Transverse colon (tissue), 4 donors: ENCODE measurements at regions not wholly inside any gene's neighbourhood (a gene's known extent, or its start where the extent isn't known, plus 50 kb on each side); places are given as distances from the start of the nearest gene placed in this dataset.

Source experiments
- DNase-seq: peaks from one replicate; pipeline ENCODE4 v3.0.0-alpha.2; 2019
- H3K27ac ChIP-seq, 4 donors: fragments of 200-600 bp; sonication (generic); 2 replicates each; pipeline ENCODE4 v1.5.1; 2016 to 2018; ENCODE audit warnings: inconsistent platforms in 4 of 4
- H3K27me3 ChIP-seq: fragments of 200-600 bp; sonication (generic); 2 replicates; pipeline ENCODE4 v1.5.1; 2017; ENCODE audit warnings: inconsistent platforms
- H3K36me3 ChIP-seq, 4 donors: fragments of 200-600 bp; sonication (generic); 2 replicates each; pipeline ENCODE4 v1.5.1; 2017 to 2019; ENCODE audit warnings: inconsistent platforms in 4 of 4
- H3K4me1 ChIP-seq, 4 donors: fragments of 200-600 bp; sonication (generic); 2 replicates each; pipeline ENCODE4 v1.5.1; 2017 to 2020; ENCODE audit warnings: inconsistent platforms in 4 of 4
- H3K4me3 ChIP-seq, 4 donors: fragments of 200-600 bp; sonication (generic); 1 replicate in 1 of 4; 2 replicates in 3 of 4; pipeline versions ENCODE4 v1.5.1 to v1.6.1; 2017 to 2019; ENCODE audit warnings: inconsistent platforms in 4 of 4
- H3K9me3 ChIP-seq, 2 donors: fragments of 200-600 bp; sonication (generic); 2 replicates each; pipeline ENCODE4 v1.5.1; 2017 to 2019; ENCODE audit warnings: inconsistent platforms in 2 of 2
- EP300 ChIP-seq: sonication (generic); formaldehyde crosslinking; IDR thresholded peaks from one replicate; pipeline ENCODE4 v1.6.1; 2017; ENCODE audit warnings: antibody characterized with exemption, low read depth
- POLR2A ChIP-seq: fragments of 450-650 bp; IDR thresholded peaks from one replicate; pipeline ENCODE4 v1.6.1; 2016; ENCODE audit warnings: antibody characterized with exemption, mild to moderate bottlenecking, moderate library complexity
- POLR2AphosphoS5 ChIP-seq, 3 donors: sonication (generic); formaldehyde crosslinking; IDR thresholded peaks; one replicate each; pipeline ENCODE4 v1.6.1; 2016; ENCODE audit warnings: antibody characterized with exemption in 3 of 3
- WGBS, 2 donors: methylation state at CpG; one replicate each; pipeline ENCODE4 v1.1.5; 2018; ENCODE audit warnings: low coverage in 1 of 2; 5-methylcytosine and 5-hydroxymethylcytosine counted together
- in situ Hi-C, 4 donors: fragments of 200-750 bp; cut with MboI; loops; one replicate each; pipeline versions ENCODE4 v1.15.0 to v1.15.1; 2017; ENCODE audit warnings: low sequenced_read_pairs in 3 of 4, low pct_ligation_motif_present in 1 of 4, low pct_unique_long_range_greater_than_20kb in 1 of 4
- intact Hi-C: fragments of 100-400 bp; cut with DNase I; formaldehyde crosslinking; loops from one replicate; pipeline ENCODE4 v1.15.1; 2023; ENCODE audit warnings: low total_unique reads
- TF ChIP-seq, protein P1 (sequence below), 5 experiments: fragments of 200-600 bp in 3 of 5; fragments of 450-650 bp in 2 of 5; sonication (generic) in 3 of 5; IDR thresholded peaks; 1 replicate in 2 of 5; 2 replicates in 3 of 5; pipeline ENCODE4 v1.5.1; 2016 to 2017; ENCODE audit warnings: antibody characterized with exemption in 5 of 5, inconsistent platforms in 3 of 5, mild to moderate bottlenecking in 2 of 5, moderate library complexity in 1 of 5

DNA sequence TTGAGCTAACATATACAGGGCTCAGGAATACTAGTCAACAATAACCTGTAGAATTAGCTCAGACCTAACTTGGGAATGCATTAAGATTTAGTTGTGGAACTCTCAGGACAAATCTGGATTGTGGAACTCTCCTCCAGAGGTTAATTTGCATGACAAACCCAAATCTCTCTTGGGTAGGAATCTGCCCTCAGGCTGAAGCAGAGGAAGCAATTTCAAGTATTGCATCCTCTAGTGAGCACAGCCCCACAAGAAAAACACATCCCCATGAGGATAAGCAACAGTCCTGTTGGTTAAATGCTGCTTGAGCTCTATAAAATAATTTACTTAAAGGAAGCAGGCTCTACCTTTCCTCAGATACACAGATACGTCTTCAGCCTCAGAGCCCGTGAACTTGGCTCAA, 170.9 kb upstream of the STXBP5 start:
- H3K27me3 ChIP-seq: no peaks in the 10 kb centered on the region
- intact Hi-C loops: no loop called here
- no peaks in the 10 kb centered on the region for H3K36me3 ChIP-seq
- DNase-seq: no peak
- no peaks in the 10 kb centered on the region for H3K9me3 ChIP-seq
- no peak overlapping the region for H3K4me3 ChIP-seq
- no peak overlapping the region for H3K27ac ChIP-seq
- H3K4me1 ChIP-seq: no peaks in the 10 kb centered on the region
- 53 to 80% methylated on average over 1 to 2 of the region's 2 CpGs for WGBS, 2 donors
- TF ChIP-seq POLR2A (no peak), EP300 (no peak), POLR2AphosphoS5 (IDR thresholded peaks at IDR 0.05) (no peak)
- TF ChIP-seq, protein P1, sequence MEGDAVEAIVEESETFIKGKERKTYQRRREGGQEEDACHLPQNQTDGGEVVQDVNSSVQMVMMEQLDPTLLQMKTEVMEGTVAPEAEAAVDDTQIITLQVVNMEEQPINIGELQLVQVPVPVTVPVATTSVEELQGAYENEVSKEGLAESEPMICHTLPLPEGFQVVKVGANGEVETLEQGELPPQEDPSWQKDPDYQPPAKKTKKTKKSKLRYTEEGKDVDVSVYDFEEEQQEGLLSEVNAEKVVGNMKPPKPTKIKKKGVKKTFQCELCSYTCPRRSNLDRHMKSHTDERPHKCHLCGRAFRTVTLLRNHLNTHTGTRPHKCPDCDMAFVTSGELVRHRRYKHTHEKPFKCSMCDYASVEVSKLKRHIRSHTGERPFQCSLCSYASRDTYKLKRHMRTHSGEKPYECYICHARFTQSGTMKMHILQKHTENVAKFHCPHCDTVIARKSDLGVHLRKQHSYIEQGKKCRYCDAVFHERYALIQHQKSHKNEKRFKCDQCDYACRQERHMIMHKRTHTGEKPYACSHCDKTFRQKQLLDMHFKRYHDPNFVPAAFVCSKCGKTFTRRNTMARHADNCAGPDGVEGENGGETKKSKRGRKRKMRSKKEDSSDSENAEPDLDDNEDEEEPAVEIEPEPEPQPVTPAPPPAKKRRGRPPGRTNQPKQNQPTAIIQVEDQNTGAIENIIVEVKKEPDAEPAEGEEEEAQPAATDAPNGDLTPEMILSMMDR (IDR thresholded peaks at IDR 0.05): no peak
- in situ Hi-C loops: no loop called here

DNA sequence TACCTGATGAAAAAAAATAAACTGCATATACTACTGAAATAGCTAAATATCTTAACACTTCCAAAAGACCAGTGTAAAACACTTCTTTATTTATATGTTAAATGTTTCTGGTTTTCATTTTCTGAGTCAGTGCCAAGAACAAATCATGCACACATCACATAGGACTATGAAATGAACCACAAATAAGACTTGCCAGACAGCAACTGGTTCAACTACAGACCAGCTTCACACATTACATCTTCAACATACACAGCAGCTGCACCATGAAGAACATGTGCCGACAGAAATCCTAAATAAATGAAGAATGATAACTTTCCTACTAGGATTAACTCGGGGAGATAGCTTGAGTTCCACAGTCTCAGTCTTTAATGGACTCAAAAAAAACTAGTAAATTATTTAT, 168.3 kb upstream of the STXBP5 start:
- H3K36me3 ChIP-seq: no peaks in the 10 kb centered on the region
- WGBS, 2 donors: 62 to 75% methylated on average over 2 of the region's 2 CpGs
- H3K27me3 ChIP-seq: no peaks in the 10 kb centered on the region
- no peak overlapping the region for H3K4me3 ChIP-seq
- H3K27ac ChIP-seq: no peak overlapping the region
- no peaks in the 10 kb centered on the region for H3K9me3 ChIP-seq
- in situ Hi-C loops (no loop called here), intact Hi-C loops (no loop called here)
- DNase-seq: no peak
- TF ChIP-seq POLR2AphosphoS5 (IDR thresholded peaks at IDR 0.05): no peak
- no peak for TF ChIP-seq EP300
- TF ChIP-seq, protein P1 (IDR thresholded peaks at IDR 0.05): no peak
- no peak for TF ChIP-seq POLR2A
- no peaks in the 10 kb centered on the region for H3K4me1 ChIP-seq

DNA sequence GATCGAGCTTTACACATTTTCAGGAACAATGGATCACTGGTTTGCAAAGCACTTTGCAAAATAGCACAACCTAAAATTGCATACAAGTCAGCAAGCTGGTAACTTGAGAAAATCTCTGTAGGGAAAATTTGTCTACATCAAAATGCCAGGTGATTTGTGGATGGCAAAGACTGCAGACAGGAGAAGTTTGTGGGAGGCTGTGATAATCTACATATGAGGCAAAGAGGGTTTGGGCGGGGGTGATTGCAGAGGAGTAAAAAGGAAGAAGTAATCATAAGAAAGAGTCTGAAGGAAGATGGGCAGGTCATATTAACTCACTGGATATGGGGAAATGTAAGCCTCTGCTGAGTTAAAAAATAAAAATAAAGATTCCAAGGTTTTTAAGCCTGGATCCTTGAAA, 166.3 kb upstream of the STXBP5 start:
- no peak overlapping the region for H3K27ac ChIP-seq
- no peak for DNase-seq
- intact Hi-C loops: no loop called here
- in situ Hi-C loops: no loop called here
- no peaks in the 10 kb centered on the region for H3K4me1 ChIP-seq
- 66 to 92% methylated on average over 2 of the region's 2 CpGs for whole genome bisulfite sequencing, 2 donors
- no peaks in the 10 kb centered on the region for H3K36me3 ChIP-seq
- TF ChIP-seq EP300 (no peak), POLR2AphosphoS5 (IDR thresholded peaks at IDR 0.05) (no peak), POLR2A (no peak)
- TF ChIP-seq, protein P1 (IDR thresholded peaks at IDR 0.05): no peak
- no peaks in the 10 kb centered on the region for H3K9me3 ChIP-seq
- no peak overlapping the region for H3K4me3 ChIP-seq
- H3K27me3 ChIP-seq: no peaks in the 10 kb centered on the region

DNA sequence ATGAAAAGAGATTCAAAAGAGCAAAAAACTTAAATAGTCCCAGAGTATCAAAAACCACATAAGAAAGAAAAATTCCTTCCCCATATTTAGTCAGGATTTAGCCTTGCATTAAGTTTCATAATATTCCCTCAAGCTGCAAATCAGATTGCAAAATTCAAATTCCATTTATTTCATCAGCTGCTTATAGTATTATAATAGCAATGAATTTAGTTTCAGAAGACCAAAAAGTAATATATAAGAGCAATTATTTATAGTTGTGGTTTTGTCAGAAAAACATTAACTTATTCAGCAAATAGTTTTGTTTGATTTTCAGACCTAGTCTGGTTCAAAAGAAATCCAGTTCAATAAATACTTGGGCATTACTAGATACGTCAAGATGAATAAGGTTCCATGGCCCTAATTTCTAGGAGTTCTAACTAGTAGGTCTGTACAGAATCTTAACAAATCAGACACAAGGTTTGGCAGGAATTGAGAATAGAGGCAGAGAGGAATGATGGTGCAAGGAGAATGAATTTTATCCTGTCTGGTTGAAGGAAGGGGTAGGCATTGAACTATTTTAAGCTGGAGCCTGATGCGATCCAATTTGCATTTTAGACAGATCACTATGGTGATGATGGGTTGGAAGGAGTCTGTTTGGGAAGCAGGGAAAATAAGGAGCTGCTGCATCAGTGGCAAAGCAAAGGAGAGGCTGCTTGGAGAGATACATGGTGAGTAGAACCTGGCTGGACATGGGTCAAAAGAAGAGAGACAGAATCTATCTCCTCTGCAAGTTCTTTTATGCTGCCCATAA, 163.9 kb upstream of the STXBP5 start:
- Histone ChIP-seq H3K36me3 (no peaks in the 10 kb centered on the region), H3K4me1 (no peaks in the 10 kb centered on the region), H3K27me3 (no peaks in the 10 kb centered on the region), H3K4me3 (no peak overlapping the region), H3K9me3 (peaks cover 8 to 12% of the 10 kb centered on the region in 2 donors), H3K27ac (no peak overlapping the region)
- 83 to 86% methylated on average over 2 of the region's 2 CpGs for WGBS, 2 donors
- intact Hi-C loops: no loop called here
- DNase-seq: no peak
- TF ChIP-seq POLR2AphosphoS5 (IDR thresholded peaks at IDR 0.05) (no peak), POLR2A (no peak), EP300 (no peak)
- TF ChIP-seq, protein P1 (IDR thresholded peaks at IDR 0.05): no peak
- in situ Hi-C loops: no loop called here
